PC-9 (cell line): ENCODE measurements at regions not wholly inside any gene's neighbourhood (a gene's known extent, or its start where the extent isn't known, plus 50 kb on each side); places are given as distances from the start of the nearest gene placed in this dataset.

ENCODE experiments used
- BruUV-seq: library from RNA; stranded (reverse); fragments of 400-500 nt; replicated peaks from 2 replicates; lab custom pipeline; 2021; lab: Mats Ljungman, UMichigan
- CTCF ChIA-PET: fragments of 300-600 bp; sonication (Branson Sonifier 250); formaldehyde crosslinking; loops from one replicate; lab custom pipeline; 2022; ENCODE audit warnings: antibody characterized with exemption; lab: Charles Lee
- POLR2A ChIA-PET: fragments of 300-600 bp; sonication (Branson Sonifier 250); formaldehyde crosslinking; loops from one replicate; lab custom pipeline; 2022; ENCODE audit warnings: antibody characterized with exemption; ENCODE audit not compliant: unreplicated experiment; lab: Charles Lee
- DNase-seq, 2 experiments: peaks; one replicate each; pipeline versions ENCODE4 v3.0.0 to v3.0.0-alpha.2; 2015 to 2022; ENCODE audit warnings: mixed read lengths in 1 of 2
- H2AFZ ChIP-seq: fragments of 200-600 bp; sonication (generic); 2 replicates; pipeline ENCODE4 v1.8.1; 2017; ENCODE audit warnings: antibody characterized with exemption
- H3F3A ChIP-seq: fragments of 200-600 bp; sonication (generic); 2 replicates; pipeline ENCODE4 v1.8.1; 2017; ENCODE audit warnings: antibody characterized with exemption, mild to moderate bottlenecking, low read depth; ENCODE audit not compliant: insufficient read depth
- H3K27ac ChIP-seq: fragments of 200-600 bp; sonication (generic); 2 replicates; pipeline ENCODE4 v1.6.1; 2016; ENCODE audit warnings: mixed run types
- H3K27me3 ChIP-seq: fragments of 200-600 bp; sonication (generic); 2 replicates; pipeline ENCODE4 v1.6.1; 2016; ENCODE audit warnings: low read depth, mixed run types; ENCODE audit not compliant: insufficient read depth
- H3K36me3 ChIP-seq: fragments of 200-600 bp; sonication (generic); 2 replicates; pipeline ENCODE4 v1.6.1; 2016; ENCODE audit warnings: low read depth, mixed run types
- H3K4me1 ChIP-seq: fragments of 200-600 bp; sonication (generic); replicated peaks from 2 replicates; pipeline ENCODE4 v1.6.1; 2016; ENCODE audit warnings: mixed run types; ENCODE audit not compliant: insufficient read depth
- H3K4me2 ChIP-seq: fragments of 200-600 bp; sonication (generic); 2 replicates; pipeline ENCODE4 v1.6.1; 2017; ENCODE audit warnings: mixed run types
- H3K4me3 ChIP-seq: fragments of 200-600 bp; sonication (generic); 2 replicates; pipeline ENCODE4 v1.6.1; 2016; ENCODE audit warnings: mixed run types
- H3K79me2 ChIP-seq: fragments of 200-600 bp; sonication (generic); 2 replicates; pipeline ENCODE4 v1.6.1; 2017; ENCODE audit warnings: low read depth, mixed run types
- H3K9me2 ChIP-seq: fragments of 200-600 bp; sonication (generic); 2 replicates; pipeline ENCODE4 v1.8.1; 2017; ENCODE audit warnings: mild to moderate bottlenecking; ENCODE audit not compliant: insufficient read depth
- H3K9me3 ChIP-seq: fragments of 200-600 bp; sonication (generic); 2 replicates; pipeline ENCODE4 v1.8.1; 2016; ENCODE audit warnings: low read depth; ENCODE audit not compliant: insufficient read depth
- H4K20me1 ChIP-seq: fragments of 200-600 bp; sonication (generic); 2 replicates; pipeline ENCODE4 v1.8.1; 2017; ENCODE audit not compliant: insufficient read depth
- EZH2 ChIP-seq: fragments of 200-600 bp; sonication (generic); IDR thresholded peaks from 2 replicates; pipeline ENCODE4 v1.8.0; 2017; ENCODE audit warnings: antibody characterized with exemption, low read depth
- intact Hi-C: fragments of 100-400 bp; cut with micrococcal nuclease; formaldehyde crosslinking; loops from one replicate; pipeline ENCODE4 v1.10.0; 2022; ENCODE audit not compliant: unreplicated experiment
- TF ChIP-seq, protein P1 (sequence below): fragments of 200-600 bp; sonication (generic); conservative IDR thresholded peaks from 2 replicates; pipeline ENCODE4 v1.6.1; 2017; ENCODE audit warnings: mixed run types, antibody characterized with exemption, mild to moderate bottlenecking, moderate library complexity

DNA sequence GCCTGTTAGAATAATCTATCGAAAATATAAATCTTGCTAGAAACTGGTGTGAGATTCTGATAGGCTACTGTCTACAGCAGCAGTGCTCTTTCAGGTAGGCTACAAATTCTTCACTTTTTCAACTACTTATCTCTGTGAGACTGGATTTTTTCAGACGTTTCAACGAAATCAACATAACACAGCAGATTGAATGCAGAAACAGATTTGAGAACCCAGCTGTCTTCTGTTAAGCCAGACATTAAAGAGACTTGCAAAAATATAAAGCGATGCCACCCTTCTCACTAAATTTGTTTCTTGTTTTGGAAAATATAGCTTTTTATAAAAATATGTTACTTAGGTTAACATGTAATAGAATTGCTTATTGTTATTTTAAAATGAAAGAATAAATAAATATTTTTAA is 140.6 kb upstream of the PHACTR1 start:
- BruUV-seq = no TSS peak
- Histone ChIP-seq H3K27me3 (no peaks in the 10 kb centered on the region), H3K4me3 (no peak overlapping the region), H3K4me2 (no peak overlapping the region), H2AFZ (no peak overlapping the region), H4K20me1 (no peaks in the 10 kb centered on the region), H3K9me2 (no peaks in the 10 kb centered on the region), H3K79me2 (no peaks in the 10 kb centered on the region), H3K4me1 (peaks cover 27% of the 10 kb centered on the region), H3K27ac (no peak overlapping the region), H3F3A (peaks cover 17% of the 10 kb centered on the region), H3K9me3 (peaks cover 16% of the 10 kb centered on the region), H3K36me3 (no peaks in the 10 kb centered on the region)
- TF ChIP-seq EZH2 = no peak
- TF ChIP-seq, protein P1, sequence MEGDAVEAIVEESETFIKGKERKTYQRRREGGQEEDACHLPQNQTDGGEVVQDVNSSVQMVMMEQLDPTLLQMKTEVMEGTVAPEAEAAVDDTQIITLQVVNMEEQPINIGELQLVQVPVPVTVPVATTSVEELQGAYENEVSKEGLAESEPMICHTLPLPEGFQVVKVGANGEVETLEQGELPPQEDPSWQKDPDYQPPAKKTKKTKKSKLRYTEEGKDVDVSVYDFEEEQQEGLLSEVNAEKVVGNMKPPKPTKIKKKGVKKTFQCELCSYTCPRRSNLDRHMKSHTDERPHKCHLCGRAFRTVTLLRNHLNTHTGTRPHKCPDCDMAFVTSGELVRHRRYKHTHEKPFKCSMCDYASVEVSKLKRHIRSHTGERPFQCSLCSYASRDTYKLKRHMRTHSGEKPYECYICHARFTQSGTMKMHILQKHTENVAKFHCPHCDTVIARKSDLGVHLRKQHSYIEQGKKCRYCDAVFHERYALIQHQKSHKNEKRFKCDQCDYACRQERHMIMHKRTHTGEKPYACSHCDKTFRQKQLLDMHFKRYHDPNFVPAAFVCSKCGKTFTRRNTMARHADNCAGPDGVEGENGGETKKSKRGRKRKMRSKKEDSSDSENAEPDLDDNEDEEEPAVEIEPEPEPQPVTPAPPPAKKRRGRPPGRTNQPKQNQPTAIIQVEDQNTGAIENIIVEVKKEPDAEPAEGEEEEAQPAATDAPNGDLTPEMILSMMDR = no peak
- ChIA-PET CTCF (no interaction called here), POLR2A (no interaction called here)
- intact Hi-C loops = no loop called here
- DNase-seq = no peak

DNA sequence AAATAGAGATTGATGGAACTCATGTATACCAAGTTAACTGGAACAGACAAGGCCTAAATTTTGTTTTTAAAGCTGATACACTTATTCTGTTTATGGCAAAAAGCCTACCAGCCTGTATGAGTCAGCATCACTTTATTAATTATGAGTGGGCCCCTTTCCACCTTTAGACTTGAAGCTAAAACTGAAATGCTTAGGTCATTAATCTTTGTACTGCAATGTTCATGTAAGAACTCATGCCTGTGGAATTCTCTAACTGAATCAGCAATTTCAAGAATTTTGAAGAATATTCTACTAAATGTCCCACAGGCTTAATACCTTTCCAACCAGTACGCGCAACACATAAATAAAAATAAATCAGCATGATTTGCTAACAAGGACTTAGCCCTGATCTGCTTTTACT is 140.2 kb upstream of the PHACTR1 start:
- H3K9me2 ChIP-seq = no peaks in the 10 kb centered on the region
- H2AFZ ChIP-seq = no peak overlapping the region
- no peak overlapping the region for H3K4me2 ChIP-seq
- CTCF ChIA-PET = no interaction called here
- no peak overlapping the region for H3K4me3 ChIP-seq
- H3K79me2 ChIP-seq = no peaks in the 10 kb centered on the region
- DNase-seq = peak in 1 of 2 experiments; percentile 47
- H3K27ac ChIP-seq = no peak overlapping the region
- no peaks in the 10 kb centered on the region for H3K27me3 ChIP-seq
- peaks cover 17% of the 10 kb centered on the region for H3F3A ChIP-seq
- peaks cover 27% of the 10 kb centered on the region for H3K4me1 ChIP-seq
- intact Hi-C loops = no loop called here
- no TSS peak for BruUV-seq
- H3K9me3 ChIP-seq = peaks cover 16% of the 10 kb centered on the region
- no peak for TF ChIP-seq EZH2
- TF ChIP-seq, protein P1 = no peak
- no peaks in the 10 kb centered on the region for H3K36me3 ChIP-seq
- POLR2A ChIA-PET = no interaction called here
- no peaks in the 10 kb centered on the region for H4K20me1 ChIP-seq

DNA sequence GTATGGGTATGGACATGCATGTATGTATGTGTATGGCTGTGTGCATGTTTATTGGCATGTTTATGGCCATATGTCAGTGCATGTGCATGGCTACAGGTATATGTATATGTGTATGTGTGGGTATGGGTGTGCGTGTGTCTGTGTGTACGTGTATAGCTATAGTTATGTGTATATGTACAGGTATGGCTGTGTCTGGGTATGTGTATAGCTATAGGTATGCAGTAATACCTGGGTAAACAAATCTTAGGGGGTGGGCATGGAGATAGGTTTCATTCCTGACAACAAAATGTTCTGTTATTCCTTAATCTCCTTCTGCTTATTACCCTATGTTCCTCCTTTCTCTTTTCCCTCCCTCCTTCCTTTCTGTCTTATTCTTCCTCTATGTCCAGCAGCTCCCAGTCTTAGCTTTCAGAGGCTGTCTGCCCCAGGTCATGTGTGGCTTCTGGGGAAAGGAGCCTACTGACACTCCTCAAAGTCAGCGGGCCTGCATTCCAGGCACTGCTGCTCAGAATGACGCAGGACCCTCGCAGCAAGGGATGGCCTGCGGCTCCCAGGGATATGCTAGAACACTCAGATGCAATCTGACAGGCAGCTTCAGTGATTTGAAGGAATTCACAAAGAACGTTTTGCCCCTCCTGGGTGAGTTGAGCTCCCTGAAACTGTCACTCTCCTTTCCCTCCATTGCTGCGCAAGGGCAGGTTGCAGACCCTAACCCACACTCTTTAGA is 139.3 kb upstream of the PHACTR1 start:
- Histone ChIP-seq H3K36me3 (no peaks in the 10 kb centered on the region), H3F3A (peaks cover 17% of the 10 kb centered on the region), H3K4me2 (no peak overlapping the region), H3K9me2 (no peaks in the 10 kb centered on the region), H3K4me3 (no peak overlapping the region), H4K20me1 (no peaks in the 10 kb centered on the region), H3K79me2 (no peaks in the 10 kb centered on the region), H3K9me3 (peaks cover 16% of the 10 kb centered on the region), H3K27ac (no peak overlapping the region), H3K27me3 (no peaks in the 10 kb centered on the region), H3K4me1 (peaks cover 25% of the 10 kb centered on the region), H2AFZ (no peak overlapping the region)
- intact Hi-C loops = no loop called here
- TF ChIP-seq, protein P1 = no peak
- no peak for TF ChIP-seq EZH2
- DNase-seq = no peak
- no TSS peak for BruUV-seq
- ChIA-PET CTCF (no interaction called here), POLR2A (no interaction called here)
